ENCODE measurements at regions not wholly inside any gene's neighbourhood (a gene's known extent, or its start where the extent isn't known, plus 50 kb on each side); places are given as distances from the start of the nearest gene placed in this dataset.

GRCh38 chr9:30519166-30519565 lies 1865.3 kb upstream of the ACO1 start:
- no peak for TF ChIP-seq CTCF (optimal IDR thresholded peaks at IDR 0.05 in 1 of 3, IDR thresholded peaks at IDR 0.05 in 1 of 3, conservative IDR thresholded peaks at IDR 0.05 in 1 of 3; ENCODE audit: extremely low read depth in 1 of 3, insufficient read depth in 2 of 3, low read length in 3 of 3)
- TF ChIP-seq EZH2 (IDR thresholded peaks at IDR 0.05; ENCODE audit: low read length) = no peak

All from keratinocyte (primary cell).